ENCODE measurements at regions not wholly inside any gene's neighbourhood (a gene's known extent, or its start where the extent isn't known, plus 50 kb on each side); places are given as distances from the start of the nearest gene placed in this dataset.

GRCh38 chr13:109877809-109878208 lies 91.4 kb upstream of the IRS2 start:
- TF ChIP-seq CTCF (IDR thresholded peaks at IDR 0.05; ENCODE audit: low read depth, low read length) = no peak
- DNase-seq (ENCODE audit: extremely low read depth, low read depth) = no peak

GRCh38 chr13:109875746-109876145 lies 89.4 kb upstream of the IRS2 start:
- no peak for TF ChIP-seq CTCF (IDR thresholded peaks at IDR 0.05; ENCODE audit: low read depth, low read length)
- no peak for DNase-seq (ENCODE audit: extremely low read depth, low read depth)

- DNase-seq (ENCODE audit: extremely low read depth, low read depth) = peak; percentile 22
- no peak for TF ChIP-seq CTCF (IDR thresholded peaks at IDR 0.05; ENCODE audit: low read depth, low read length)
These were observed 88.4 kb upstream of the IRS2 start for GRCh38 chr13:109874484-109875454.

- DNase-seq (ENCODE audit: extremely low read depth, low read depth) = no peak
- TF ChIP-seq CTCF (IDR thresholded peaks at IDR 0.05; ENCODE audit: low read depth, low read length) = no peak
These were observed 87.2 kb upstream of the IRS2 start for GRCh38 chr13:109873351-109874123.

- DNase-seq (ENCODE audit: extremely low read depth, low read depth) = no peak
- TF ChIP-seq CTCF (IDR thresholded peaks at IDR 0.05; ENCODE audit: low read depth, low read length) = no peak
These were observed 86.5 kb upstream of the IRS2 start for GRCh38 chr13:109872864-109873263.

GRCh38 chr13:109870696-109871370 lies 84.5 kb upstream of the IRS2 start:
- no peak for DNase-seq (ENCODE audit: extremely low read depth, low read depth)
- no peak for TF ChIP-seq CTCF (IDR thresholded peaks at IDR 0.05; ENCODE audit: low read depth, low read length)
